H9 (cell line): ENCODE measurements at regions not wholly inside any gene's neighbourhood (a gene's known extent, or its start where the extent isn't known, plus 50 kb on each side); places are given as distances from the start of the nearest gene placed in this dataset.

Source experiments
- DNase-seq: peaks from one replicate; pipeline ENCODE4 v3.0.0-alpha.2; 2017
- H2AFZ ChIP-seq: one replicate; pipeline ENCODE4 v1.6.1; 2013; ENCODE audit warnings: mild to moderate bottlenecking, low read length, control low read depth, moderate library complexity
- H2AK5ac ChIP-seq: 2 replicates; pipeline ENCODE4 v1.6.1; 2013; ENCODE audit warnings: low read length, control low read depth, mixed read lengths; ENCODE audit not compliant: insufficient read length
- H2BK120ac ChIP-seq: one replicate; pipeline ENCODE4 v1.6.1; 2013; ENCODE audit warnings: low read depth, mild to moderate bottlenecking, low read length, control low read depth, inconsistent platforms; ENCODE audit not compliant: poor library complexity, severe bottlenecking
- H2BK12ac ChIP-seq: 2 replicates; pipeline ENCODE4 v1.6.1; 2013; ENCODE audit warnings: low read length, control low read depth, mixed read lengths, low read depth; ENCODE audit not compliant: insufficient read length
- H2BK15ac ChIP-seq: 2 replicates; pipeline ENCODE4 v1.6.1; 2013; ENCODE audit warnings: low read depth, low read length, control low read depth
- H2BK20ac ChIP-seq: one replicate; pipeline ENCODE4 v1.6.1; 2013; ENCODE audit warnings: low read depth, mild to moderate bottlenecking, low read length, control low read depth, inconsistent platforms; ENCODE audit not compliant: poor library complexity, severe bottlenecking
- H2BK5ac ChIP-seq: 2 replicates; pipeline ENCODE4 v1.6.1; 2013; ENCODE audit warnings: low read length, control low read depth, mixed read lengths; ENCODE audit not compliant: insufficient read length
- H3K14ac ChIP-seq: 2 replicates; pipeline ENCODE4 v1.6.1; 2013; ENCODE audit warnings: low read length, control low read depth; ENCODE audit not compliant: insufficient read depth
- H3K18ac ChIP-seq: 2 replicates; pipeline ENCODE4 v1.6.1; 2013; ENCODE audit warnings: low read depth, mild to moderate bottlenecking, mixed read lengths, low read length, control low read depth; ENCODE audit not compliant: insufficient read length
- H3K23ac ChIP-seq: 2 replicates; pipeline ENCODE4 v1.6.1; 2013; ENCODE audit warnings: low read length, control low read depth, mixed read lengths, low read depth; ENCODE audit not compliant: insufficient read length
- H3K23me2 ChIP-seq: 2 replicates; pipeline ENCODE4 v1.6.1; 2013; ENCODE audit warnings: low read depth, mild to moderate bottlenecking, mixed read lengths, low read length, control low read depth; ENCODE audit not compliant: insufficient read length, poor library complexity, severe bottlenecking
- H3K27ac ChIP-seq: 2 replicates; pipeline ENCODE4 v1.5.1; 2013; ENCODE audit warnings: low read length, control low read depth, mixed read lengths, low read depth; ENCODE audit not compliant: insufficient read length
- H3K27me3 ChIP-seq: 2 replicates; pipeline ENCODE4 v1.6.1; 2013; ENCODE audit warnings: low read length, control low read depth, inconsistent platforms; ENCODE audit not compliant: insufficient read depth
- H3K4ac ChIP-seq: 2 replicates; pipeline ENCODE4 v1.6.1; 2013; ENCODE audit warnings: low read depth, mild to moderate bottlenecking, control low read depth, inconsistent platforms, low read length, moderate library complexity
- H3K4me1 ChIP-seq: 2 replicates; pipeline ENCODE4 v1.6.1; 2013; ENCODE audit warnings: low read length, control low read depth, inconsistent platforms; ENCODE audit not compliant: insufficient read depth
- H3K4me2 ChIP-seq: 2 replicates; pipeline ENCODE4 v1.6.1; 2013; ENCODE audit warnings: low read length, control low read depth, mixed read lengths; ENCODE audit not compliant: insufficient read length, insufficient read depth
- H3K56ac ChIP-seq: 2 replicates; pipeline ENCODE4 v1.6.1; 2013; ENCODE audit warnings: low read depth, mild to moderate bottlenecking, mixed read lengths, low read length, control low read depth; ENCODE audit not compliant: insufficient read length
- H3K79me1 ChIP-seq: 2 replicates; pipeline ENCODE4 v1.6.1; 2013; ENCODE audit warnings: low read depth, mild to moderate bottlenecking, moderate library complexity, low read length, control low read depth, inconsistent platforms; ENCODE audit not compliant: insufficient read depth, poor library complexity, severe bottlenecking
- H3K79me2 ChIP-seq: 2 replicates; pipeline ENCODE4 v1.6.1; 2013; ENCODE audit warnings: low read length, control low read depth, inconsistent platforms; ENCODE audit not compliant: insufficient read depth
- H3K9ac ChIP-seq: 2 replicates; pipeline ENCODE4 v1.6.1; 2013; ENCODE audit warnings: low read length, control low read depth, mixed read lengths; ENCODE audit not compliant: insufficient read length; ENCODE audit errors: extremely low read depth
- H3K9me3 ChIP-seq: one replicate; pipeline ENCODE4 v1.6.1; 2013; ENCODE audit warnings: low read depth, low read length, inconsistent platforms; ENCODE audit not compliant: control insufficient read depth
- H3T11ph ChIP-seq: one replicate; pipeline ENCODE4 v1.6.1; 2013; ENCODE audit warnings: mild to moderate bottlenecking, low read length, control low read depth, inconsistent platforms
- H4K20me1 ChIP-seq: one replicate; pipeline ENCODE4 v1.6.1; 2013; ENCODE audit not compliant: control insufficient read depth, insufficient read length, insufficient read depth
- H4K5ac ChIP-seq: 2 replicates; pipeline ENCODE4 v1.6.1; 2013; ENCODE audit warnings: low read depth, mild to moderate bottlenecking, mixed read lengths, low read length, control low read depth; ENCODE audit not compliant: insufficient read length
- H4K8ac ChIP-seq: replicated peaks from 2 replicates; pipeline ENCODE4 v1.6.1; 2013; ENCODE audit warnings: low read length, control low read depth, mixed read lengths, low read depth; ENCODE audit not compliant: insufficient read length
- H4K91ac ChIP-seq: 2 replicates; pipeline ENCODE4 v1.6.1; 2013; ENCODE audit warnings: low read depth, mild to moderate bottlenecking, moderate library complexity, mixed read lengths, low read length, control low read depth; ENCODE audit not compliant: insufficient read length
- H3K27ac Mint-ChIP-seq, 3 experiments: 2 replicates in 2 of 3; 3 replicates in 1 of 3; pipeline ENCODE4 v1.8.0; 2020 to 2021; ENCODE audit warnings: mixed read lengths in 3 of 3, mild to moderate bottlenecking in 1 of 3, moderate library complexity in 1 of 3
- H3K27me3 Mint-ChIP-seq: 2 replicates; pipeline ENCODE4 v1.8.0; 2021; ENCODE audit warnings: low read depth, mild to moderate bottlenecking, moderate library complexity, mixed read lengths
- H3K36me3 Mint-ChIP-seq, 3 experiments: 2 replicates in 2 of 3; 3 replicates in 1 of 3; pipeline ENCODE4 v1.8.0; 2020 to 2021; ENCODE audit warnings: low read depth in 3 of 3, mixed read lengths in 3 of 3; ENCODE audit not compliant: insufficient read depth in 1 of 3
- H3K4me1 Mint-ChIP-seq, 2 experiments: 2 replicates each; pipeline ENCODE4 v1.8.0; 2020; ENCODE audit warnings: mixed read lengths in 2 of 2
- H3K4me3 Mint-ChIP-seq, 2 experiments: 2 replicates in 1 of 2; 3 replicates in 1 of 2; pipeline ENCODE4 v1.8.0; 2020 to 2021; ENCODE audit warnings: mild to moderate bottlenecking in 2 of 2, mixed read lengths in 2 of 2, moderate library complexity in 1 of 2
- H3K9me3 Mint-ChIP-seq, 2 experiments: 2 replicates in 1 of 2; 3 replicates in 1 of 2; pipeline ENCODE4 v1.8.0; 2020; ENCODE audit warnings: mild to moderate bottlenecking in 2 of 2, mixed read lengths in 2 of 2, moderate library complexity in 1 of 2
- WGBS: extraction: QIAGEN DNeasy Blood & Tissue Kit; methylation state at CpG from one replicate; pipeline ENCODE4 v1.1.7; 2013; ENCODE audit warnings: missing lambda C conversion rate, low lambda C conversion rate, mixed read lengths; ENCODE audit not compliant: insufficient read length; ENCODE audit errors: extremely low coverage; 5-methylcytosine and 5-hydroxymethylcytosine counted together
- TF ChIP-seq, protein P1 (sequence below): fragments of 200-600 bp; sonication (generic); conservative IDR thresholded peaks from 3 replicates; pipeline ENCODE4 v1.8.0; 2021; ENCODE audit warnings: antibody characterized with exemption, mild to moderate bottlenecking

DNA sequence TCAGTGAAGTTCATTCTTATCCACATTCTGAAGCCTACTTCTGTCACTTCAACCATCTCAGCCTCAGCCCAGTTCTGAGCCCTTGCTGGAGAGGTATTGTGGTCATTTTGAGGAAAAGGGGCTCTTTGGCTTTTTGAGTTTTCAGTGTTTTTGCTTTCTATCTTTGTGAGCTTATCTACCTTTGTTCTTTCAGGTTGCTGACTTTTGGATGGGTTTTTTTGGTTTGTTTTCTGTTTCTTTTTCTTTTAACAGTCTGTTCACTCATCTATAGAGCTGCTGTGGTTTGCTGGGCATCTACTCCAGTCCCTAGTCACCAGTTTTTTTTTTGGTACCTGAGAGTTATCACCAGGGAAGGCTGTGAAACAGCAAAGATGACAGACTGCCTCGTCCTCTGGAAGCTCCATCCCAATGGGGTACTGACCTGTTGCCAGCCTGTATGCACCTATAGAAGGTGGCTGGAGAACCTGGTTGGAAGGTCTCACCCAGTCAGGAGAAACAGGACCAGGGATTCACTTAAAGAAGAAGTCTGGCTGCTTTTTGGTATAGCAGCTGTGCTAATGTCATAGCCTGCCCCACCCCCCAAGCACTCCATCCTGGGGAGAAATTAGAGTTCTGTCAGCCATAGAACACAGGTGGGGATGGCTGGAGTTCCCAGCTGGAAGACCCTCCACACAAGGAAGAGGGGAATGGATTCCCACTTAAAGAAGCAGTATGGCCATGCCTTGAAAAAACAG lies 138.6 kb upstream of the TSLP start:
- no peak overlapping the region for H3T11ph ChIP-seq
- TF ChIP-seq, protein P1, sequence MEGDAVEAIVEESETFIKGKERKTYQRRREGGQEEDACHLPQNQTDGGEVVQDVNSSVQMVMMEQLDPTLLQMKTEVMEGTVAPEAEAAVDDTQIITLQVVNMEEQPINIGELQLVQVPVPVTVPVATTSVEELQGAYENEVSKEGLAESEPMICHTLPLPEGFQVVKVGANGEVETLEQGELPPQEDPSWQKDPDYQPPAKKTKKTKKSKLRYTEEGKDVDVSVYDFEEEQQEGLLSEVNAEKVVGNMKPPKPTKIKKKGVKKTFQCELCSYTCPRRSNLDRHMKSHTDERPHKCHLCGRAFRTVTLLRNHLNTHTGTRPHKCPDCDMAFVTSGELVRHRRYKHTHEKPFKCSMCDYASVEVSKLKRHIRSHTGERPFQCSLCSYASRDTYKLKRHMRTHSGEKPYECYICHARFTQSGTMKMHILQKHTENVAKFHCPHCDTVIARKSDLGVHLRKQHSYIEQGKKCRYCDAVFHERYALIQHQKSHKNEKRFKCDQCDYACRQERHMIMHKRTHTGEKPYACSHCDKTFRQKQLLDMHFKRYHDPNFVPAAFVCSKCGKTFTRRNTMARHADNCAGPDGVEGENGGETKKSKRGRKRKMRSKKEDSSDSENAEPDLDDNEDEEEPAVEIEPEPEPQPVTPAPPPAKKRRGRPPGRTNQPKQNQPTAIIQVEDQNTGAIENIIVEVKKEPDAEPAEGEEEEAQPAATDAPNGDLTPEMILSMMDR = no peak
- DNase-seq = no peak
- no peak overlapping the region for H2AFZ ChIP-seq
- H4K91ac ChIP-seq = no peak overlapping the region
- Mint-ChIP-seq H3K27ac (no peak overlapping the region), H3K4me3 (no peak overlapping the region), H3K9me3 (peaks cover 17 to 23% of the 10 kb centered on the region in 2 experiments), H3K36me3 (peaks cover 0 to 19% (median 5%) of the 10 kb centered on the region in 3 experiments; a peak in 6 of 7 replicates), H3K4me1 (no peaks in the 10 kb centered on the region), H3K27me3 (peaks cover 2% of the 10 kb centered on the region; the same call in 1 of the 2 replicates)
- no peaks in the 10 kb centered on the region for H3K79me1 ChIP-seq
- H3K27ac ChIP-seq = no peak overlapping the region
- H3K18ac ChIP-seq = no peak overlapping the region
- no peaks in the 10 kb centered on the region for H4K20me1 ChIP-seq
- no peak overlapping the region for H3K9ac ChIP-seq
- peaks cover 16% of the 10 kb centered on the region for H3K9me3 ChIP-seq
- no peak overlapping the region for H4K8ac ChIP-seq
- H4K5ac ChIP-seq = no peak overlapping the region
- no peaks in the 10 kb centered on the region for H3K27me3 ChIP-seq
- H2BK120ac ChIP-seq = no peak overlapping the region
- no peaks in the 10 kb centered on the region for H3K23me2 ChIP-seq
- H3K79me2 ChIP-seq = no peaks in the 10 kb centered on the region
- H2BK5ac ChIP-seq = no peak overlapping the region
- no peak overlapping the region for H3K56ac ChIP-seq
- H3K14ac ChIP-seq = no peak overlapping the region
- no peak overlapping the region for H3K23ac ChIP-seq
- H2AK5ac ChIP-seq = no peak overlapping the region
- H3K4me2 ChIP-seq = no peak overlapping the region
- no peak overlapping the region for H2BK15ac ChIP-seq
- H2BK20ac ChIP-seq = no peak overlapping the region
- H3K4me1 ChIP-seq = no peaks in the 10 kb centered on the region
- no CpG with 5 or more reads among the region's 1 CpG for WGBS
- H3K4ac ChIP-seq = no peak overlapping the region
- no peak overlapping the region for H2BK12ac ChIP-seq
